Astrocyte of the spinal cord (primary cell): ENCODE measurements at regions not wholly inside any gene's neighbourhood (a gene's known extent, or its start where the extent isn't known, plus 50 kb on each side); places are given as distances from the start of the nearest gene placed in this dataset.
A peak's percentile ranks its signal among the peaks of the same experiment; 100 is the strongest.

Experiments used
- DNase-seq: peaks from one replicate; pipeline ENCODE4 v3.0.0; 2011; ENCODE audit warnings: low read depth, low spot score
- H3K4me3 ChIP-seq: 2 replicates; pipeline ENCODE4 v1.5.1; 2011; ENCODE audit warnings: low read depth, mild to moderate bottlenecking, low read length, moderate library complexity
- CTCF ChIP-seq: IDR thresholded peaks from 2 replicates; pipeline ENCODE4 v1.5.1; 2012; ENCODE audit warnings: low read depth, mild to moderate bottlenecking, low read length, inconsistent platforms
- in situ Hi-C: cut with HindIII; loops from 2 replicates; pipeline ENCODE4 v1.10.0; 2017; ENCODE audit warnings: low sequenced_read_pairs

- in situ Hi-C loops: no loop called here
- no peak for DNase-seq
- H3K4me3 ChIP-seq: no peak overlapping the region
- no peak for TF ChIP-seq CTCF
These were observed 109.9 kb upstream of the SLC30A5 start for GRCh38 chr5:68983959-68984358.

GRCh38 chr5:68991279-68992084 is 102.3 kb upstream of the SLC30A5 start:
- no peak overlapping the region for H3K4me3 ChIP-seq
- in situ Hi-C loops: no loop called here
- TF ChIP-seq CTCF: no peak
- DNase-seq: no peak

GRCh38 chr5:68994645-68995044 is 99.2 kb upstream of the SLC30A5 start:
- in situ Hi-C loops: no loop called here
- no peak for TF ChIP-seq CTCF
- no peak overlapping the region for H3K4me3 ChIP-seq
- no peak for DNase-seq

- in situ Hi-C loops: no loop called here
- TF ChIP-seq CTCF: no peak
- no peak overlapping the region for H3K4me3 ChIP-seq
- peak; percentile 13 for DNase-seq
These were observed 97.8 kb upstream of the SLC30A5 start for GRCh38 chr5:68995845-68996545.

GRCh38 chr5:68999181-68999580 is 94.6 kb upstream of the SLC30A5 start:
- DNase-seq: no peak
- no peak for TF ChIP-seq CTCF
- in situ Hi-C loops: no loop called here
- no peak overlapping the region for H3K4me3 ChIP-seq

- H3K4me3 ChIP-seq: no peak overlapping the region
- no peak for DNase-seq
- no peak for TF ChIP-seq CTCF
- in situ Hi-C loops: no loop called here
These were observed 93.4 kb upstream of the SLC30A5 start for GRCh38 chr5:69000216-69000919.
